ENCODE measurements at regions not wholly inside any gene's neighbourhood (a gene's known extent, or its start where the extent isn't known, plus 50 kb on each side); places are given as distances from the start of the nearest gene placed in this dataset.

GRCh38 chr4:125705681-125706080 is 390.9 kb downstream of the FAT4 start:
- no peak overlapping the region for H3K4me3 Mint-ChIP-seq
- H3K27ac Mint-ChIP-seq: no peak overlapping the region
- no peaks in the 10 kb centered on the region for H3K4me1 Mint-ChIP-seq
- no peaks in the 10 kb centered on the region for H3K27me3 Mint-ChIP-seq
- H3K9me3 Mint-ChIP-seq: no peaks in the 10 kb centered on the region
- no peaks in the 10 kb centered on the region for H3K36me3 Mint-ChIP-seq

GRCh38 chr4:125707397-125707796 is 392.6 kb downstream of the FAT4 start:
- Mint-ChIP-seq H3K4me3 (no peak overlapping the region), H3K4me1 (no peaks in the 10 kb centered on the region), H3K36me3 (no peaks in the 10 kb centered on the region), H3K9me3 (no peaks in the 10 kb centered on the region), H3K27ac (no peak overlapping the region), H3K27me3 (no peaks in the 10 kb centered on the region)

DNA sequence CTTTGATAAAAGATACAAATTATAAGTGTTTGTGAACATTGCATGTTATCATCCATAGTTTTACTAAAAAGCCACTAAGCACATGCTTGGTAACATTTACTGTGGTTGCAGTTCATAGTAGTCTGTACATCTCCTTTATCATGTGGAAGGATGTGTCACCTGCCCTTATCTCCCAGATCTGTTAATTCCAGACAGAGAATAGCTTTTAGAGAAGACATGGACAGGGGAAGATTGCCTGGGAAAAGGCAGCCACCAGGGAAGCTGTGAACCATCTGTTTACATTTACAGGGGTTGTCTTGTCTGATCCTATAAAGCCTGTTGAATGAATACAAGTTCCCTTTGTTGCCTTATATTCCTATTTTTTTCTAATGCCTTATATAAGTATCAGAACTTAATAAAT is 396.0 kb downstream of the FAT4 start:
- no peaks in the 10 kb centered on the region for H3K36me3 Mint-ChIP-seq
- H3K27ac Mint-ChIP-seq: no peak overlapping the region
- H3K27me3 Mint-ChIP-seq: no peaks in the 10 kb centered on the region
- no peak overlapping the region for H3K4me3 Mint-ChIP-seq
- no peaks in the 10 kb centered on the region for H3K4me1 Mint-ChIP-seq
- no peaks in the 10 kb centered on the region for H3K9me3 Mint-ChIP-seq

- Mint-ChIP-seq H3K27ac (no peak overlapping the region), H3K4me3 (no peak overlapping the region), H3K9me3 (peaks cover 5% of the 10 kb centered on the region), H3K27me3 (no peaks in the 10 kb centered on the region), H3K36me3 (no peaks in the 10 kb centered on the region), H3K4me1 (no peaks in the 10 kb centered on the region)
Observed at GRCh38 chr4:125714049-125714448, 399.3 kb downstream of the FAT4 start.

DNA sequence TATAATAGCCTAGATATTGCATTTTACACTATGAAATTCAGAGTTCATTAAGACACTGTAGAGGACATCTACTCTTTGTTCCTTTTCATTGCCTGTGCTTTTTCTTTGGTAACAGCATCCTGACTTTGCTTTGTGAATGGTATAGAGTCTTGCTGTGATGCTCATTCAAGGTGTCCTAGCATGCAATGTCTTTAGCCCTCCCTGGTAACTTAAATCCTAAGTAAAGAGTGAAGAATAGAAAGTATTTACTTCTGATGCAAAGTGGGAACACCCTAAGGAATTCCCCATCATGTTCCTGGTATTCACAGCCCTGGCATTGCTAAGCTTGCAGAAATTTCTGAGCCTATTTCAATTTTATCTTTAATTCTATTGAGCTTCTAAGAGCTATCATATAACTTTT is 400.1 kb downstream of the FAT4 start:
- Mint-ChIP-seq H3K4me3 (no peak overlapping the region), H3K4me1 (no peaks in the 10 kb centered on the region), H3K9me3 (peaks cover 5% of the 10 kb centered on the region), H3K27me3 (no peaks in the 10 kb centered on the region), H3K27ac (no peak overlapping the region), H3K36me3 (no peaks in the 10 kb centered on the region)

GRCh38 chr4:125719987-125720386 is 405.2 kb downstream of the FAT4 start:
- Mint-ChIP-seq H3K4me3 (no peak overlapping the region), H3K36me3 (no peaks in the 10 kb centered on the region)

DNA sequence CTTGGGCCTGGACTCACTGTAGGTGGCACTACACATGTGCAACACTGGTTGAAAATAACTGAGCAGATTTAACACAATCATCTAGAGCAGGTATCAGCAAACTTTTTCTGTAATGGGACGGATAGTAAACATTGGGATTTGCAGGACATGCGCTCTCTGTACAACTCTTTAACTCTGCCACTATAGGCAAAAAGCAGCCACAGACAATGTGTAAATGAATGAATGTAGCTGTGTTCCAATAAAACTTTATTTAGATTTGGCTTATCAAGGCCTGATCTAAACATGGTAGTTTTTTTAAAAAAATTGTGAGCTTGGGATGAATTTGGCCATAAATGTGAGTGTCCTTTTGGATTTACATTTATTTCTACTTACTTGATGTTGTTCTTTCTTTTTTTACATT is 407.3 kb downstream of the FAT4 start:
- no peaks in the 10 kb centered on the region for H3K4me1 Mint-ChIP-seq
- no peaks in the 10 kb centered on the region for H3K27me3 Mint-ChIP-seq
- no peaks in the 10 kb centered on the region for H3K36me3 Mint-ChIP-seq
- H3K27ac Mint-ChIP-seq: no peak overlapping the region
- peaks cover 5% of the 10 kb centered on the region for H3K9me3 Mint-ChIP-seq
- no peak overlapping the region for H3K4me3 Mint-ChIP-seq

More at GRCh38 chr4:125719987-125720386, 405.2 kb downstream of the FAT4 start:
- Mint-ChIP-seq H3K4me1 (no peaks in the 10 kb centered on the region), H3K9me3 (peaks cover 5% of the 10 kb centered on the region), H3K27me3 (no peaks in the 10 kb centered on the region), H3K27ac (no peak overlapping the region)

- H3K27me3 Mint-ChIP-seq: no peaks in the 10 kb centered on the region
- no peaks in the 10 kb centered on the region for H3K9me3 Mint-ChIP-seq
- H3K4me3 Mint-ChIP-seq: no peak overlapping the region
- H3K4me1 Mint-ChIP-seq: no peaks in the 10 kb centered on the region
- H3K36me3 Mint-ChIP-seq: no peaks in the 10 kb centered on the region
- no peak overlapping the region for H3K27ac Mint-ChIP-seq
Observed at GRCh38 chr4:125725957-125726525, 411.3 kb downstream of the FAT4 start.

DNA sequence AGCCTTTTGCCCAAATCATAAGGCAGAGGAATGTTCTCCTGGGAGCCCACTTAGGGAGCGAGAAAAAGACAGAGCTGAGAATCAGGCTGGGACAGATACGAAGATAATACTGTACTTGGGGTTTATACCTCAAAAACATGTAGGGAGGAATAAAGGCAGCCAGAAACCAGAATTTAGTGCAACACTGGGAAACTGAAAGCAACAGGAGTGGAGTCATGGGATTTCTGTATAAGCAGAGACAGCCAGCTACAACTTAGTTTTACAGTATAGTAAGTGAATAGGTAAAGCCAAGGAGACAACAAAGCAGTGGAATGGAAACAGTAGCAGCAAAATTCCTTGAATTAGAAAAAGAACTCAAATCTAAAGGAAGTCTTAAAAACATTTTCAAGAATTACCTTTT is 413.2 kb downstream of the FAT4 start:
- Mint-ChIP-seq H3K4me3 (no peak overlapping the region), H3K4me1 (no peaks in the 10 kb centered on the region), H3K27me3 (no peaks in the 10 kb centered on the region), H3K27ac (no peak overlapping the region), H3K36me3 (no peaks in the 10 kb centered on the region), H3K9me3 (no peaks in the 10 kb centered on the region)

GRCh38 chr4:125728568-125728967 is 413.8 kb downstream of the FAT4 start:
- H3K4me3 Mint-ChIP-seq: no peak overlapping the region
- H3K36me3 Mint-ChIP-seq: no peaks in the 10 kb centered on the region
- no peaks in the 10 kb centered on the region for H3K4me1 Mint-ChIP-seq
- H3K27me3 Mint-ChIP-seq: peaks cover 2% of the 10 kb centered on the region
- no peaks in the 10 kb centered on the region for H3K9me3 Mint-ChIP-seq
- no peak overlapping the region for H3K27ac Mint-ChIP-seq

DNA sequence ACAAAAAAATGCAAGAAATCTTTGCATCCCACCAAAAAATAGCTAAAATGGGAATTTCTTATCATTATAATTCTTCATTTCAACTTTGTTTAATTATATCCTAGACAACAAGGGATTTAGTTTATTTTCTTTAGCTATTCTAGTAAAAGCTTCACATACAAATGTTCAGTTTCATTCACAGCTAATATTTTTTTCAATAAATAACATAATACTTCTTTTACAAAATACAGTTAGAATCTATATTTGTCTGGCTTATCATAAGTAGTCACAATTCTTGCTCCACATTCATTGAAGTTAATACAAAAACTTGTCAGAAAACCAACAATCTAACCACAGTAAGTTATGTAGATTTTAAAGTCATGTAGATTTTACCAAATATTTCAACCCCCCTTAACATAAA is 414.4 kb downstream of the FAT4 start:
- H3K36me3 Mint-ChIP-seq: no peaks in the 10 kb centered on the region
- H3K4me1 Mint-ChIP-seq: no peaks in the 10 kb centered on the region
- H3K27me3 Mint-ChIP-seq: peaks cover 2% of the 10 kb centered on the region
- H3K9me3 Mint-ChIP-seq: no peaks in the 10 kb centered on the region
- H3K27ac Mint-ChIP-seq: no peak overlapping the region
- H3K4me3 Mint-ChIP-seq: no peak overlapping the region

DNA sequence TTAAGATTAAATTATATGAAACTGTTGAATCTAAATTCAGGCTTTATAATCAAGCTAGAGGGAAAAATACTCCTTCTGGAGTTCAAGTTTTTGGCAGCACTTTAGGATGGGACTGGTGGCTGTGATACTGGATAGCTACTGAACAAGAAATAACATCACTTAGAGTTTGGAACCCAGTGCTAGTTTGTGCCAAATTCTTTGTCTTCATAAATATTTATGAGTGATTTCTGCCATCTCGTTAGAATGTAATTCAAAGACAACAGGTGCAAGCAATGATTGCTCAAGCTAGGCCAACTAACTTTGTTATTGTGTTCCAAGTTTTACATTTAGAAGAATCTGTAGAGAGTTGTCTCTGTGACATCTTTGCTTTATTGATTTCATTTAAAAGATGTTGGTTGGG is 417.9 kb downstream of the FAT4 start:
- no peak overlapping the region for H3K4me3 Mint-ChIP-seq
- H3K36me3 Mint-ChIP-seq: no peaks in the 10 kb centered on the region
- H3K9me3 Mint-ChIP-seq: no peaks in the 10 kb centered on the region
- H3K27me3 Mint-ChIP-seq: peaks cover 2% of the 10 kb centered on the region
- H3K4me1 Mint-ChIP-seq: no peaks in the 10 kb centered on the region
- H3K27ac Mint-ChIP-seq: no peak overlapping the region

GRCh38 chr4:125734504-125734903 is 419.7 kb downstream of the FAT4 start:
- no peaks in the 10 kb centered on the region for H3K4me1 Mint-ChIP-seq
- no peaks in the 10 kb centered on the region for H3K9me3 Mint-ChIP-seq
- no peak overlapping the region for H3K4me3 Mint-ChIP-seq
- H3K27me3 Mint-ChIP-seq: peaks cover 2% of the 10 kb centered on the region
- no peak overlapping the region for H3K27ac Mint-ChIP-seq
- no peaks in the 10 kb centered on the region for H3K36me3 Mint-ChIP-seq

- H3K4me1 Mint-ChIP-seq: no peaks in the 10 kb centered on the region
- H3K27ac Mint-ChIP-seq: no peak overlapping the region
- H3K36me3 Mint-ChIP-seq: no peaks in the 10 kb centered on the region
- H3K4me3 Mint-ChIP-seq: no peak overlapping the region
- H3K27me3 Mint-ChIP-seq: peaks cover 2% of the 10 kb centered on the region
- H3K9me3 Mint-ChIP-seq: no peaks in the 10 kb centered on the region
Observed at GRCh38 chr4:125735102-125735501, 420.3 kb downstream of the FAT4 start.

DNA sequence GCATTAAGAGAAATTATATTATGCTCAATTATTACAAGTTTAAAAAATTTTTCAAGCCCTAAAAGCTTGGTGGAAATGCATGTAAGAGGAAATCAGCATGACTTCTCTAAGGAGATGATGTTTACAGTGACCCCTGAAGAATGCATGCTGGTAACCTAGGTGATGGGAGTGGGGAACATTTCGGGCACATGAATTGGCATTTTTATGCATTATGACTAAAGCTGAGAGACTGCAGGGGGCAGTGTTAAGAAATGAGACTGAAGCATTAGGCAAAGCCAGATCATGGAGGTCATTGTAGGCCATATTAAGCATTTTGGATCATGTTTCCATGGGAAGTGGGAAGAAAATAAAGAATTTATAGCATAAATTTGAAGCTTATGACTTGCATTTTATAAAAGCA is 421.3 kb downstream of the FAT4 start:
- no peaks in the 10 kb centered on the region for H3K36me3 Mint-ChIP-seq
- H3K4me1 Mint-ChIP-seq: no peaks in the 10 kb centered on the region
- H3K27me3 Mint-ChIP-seq: peaks cover 2% of the 10 kb centered on the region
- H3K27ac Mint-ChIP-seq: no peak overlapping the region
- no peaks in the 10 kb centered on the region for H3K9me3 Mint-ChIP-seq
- no peak overlapping the region for H3K4me3 Mint-ChIP-seq

GRCh38 chr4:125739760-125740159 is 425.0 kb downstream of the FAT4 start:
- H3K9me3 Mint-ChIP-seq: no peaks in the 10 kb centered on the region
- no peak overlapping the region for H3K4me3 Mint-ChIP-seq
- H3K36me3 Mint-ChIP-seq: no peaks in the 10 kb centered on the region
- H3K4me1 Mint-ChIP-seq: no peaks in the 10 kb centered on the region
- H3K27ac Mint-ChIP-seq: no peak overlapping the region
- H3K27me3 Mint-ChIP-seq: no peaks in the 10 kb centered on the region

GRCh38 chr4:125741825-125742452 is 427.2 kb downstream of the FAT4 start:
- H3K9me3 Mint-ChIP-seq: no peaks in the 10 kb centered on the region
- no peaks in the 10 kb centered on the region for H3K27me3 Mint-ChIP-seq
- no peak overlapping the region for H3K27ac Mint-ChIP-seq
- H3K36me3 Mint-ChIP-seq: no peaks in the 10 kb centered on the region
- no peaks in the 10 kb centered on the region for H3K4me1 Mint-ChIP-seq
- H3K4me3 Mint-ChIP-seq: no peak overlapping the region

Measured in activated naive CD4-positive, alpha-beta T cell treated with anti-CD3 and anti-CD28 coated beads, Interleukin-2, amount 50 U/mL, for 24 hours (primary cell).